Occipital lobe (tissue), 1 donor: ENCODE measurements at regions not wholly inside any gene's neighbourhood (a gene's known extent, or its start where the extent isn't known, plus 50 kb on each side); places are given as distances from the start of the nearest gene placed in this dataset.
"Not testable (repeated sequence)": the region's sequence is repeated elsewhere in the genome, so short reads cannot be mapped to it uniquely, and the experiment has no call there.

ENCODE experiments used
- DNase-seq: peaks from one replicate; lab custom pipeline; 2025; lab: John Stamatoyannopoulos, UW

GRCh38 chr2:7749895-7750559, 832.8 kb downstream of the RNF144A start:
- DNase-seq: no peak

- no peak for DNase-seq
Measured at GRCh38 chr2:7752291-7752690, 835.1 kb downstream of the RNF144A start.

- no peak for DNase-seq
Measured at GRCh38 chr2:7753777-7754176, 836.6 kb downstream of the RNF144A start.

- no peak for DNase-seq
Measured at GRCh38 chr2:7755879-7756278, 838.7 kb downstream of the RNF144A start.

GRCh38 chr2:7758073-7758759, 841.0 kb downstream of the RNF144A start:
- DNase-seq: no peak

- DNase-seq: no peak
Measured at GRCh38 chr2:7759898-7760297, 842.7 kb downstream of the RNF144A start.

- not testable (repeated sequence) for DNase-seq
Measured at GRCh38 chr2:7763418-7763817, 846.2 kb downstream of the RNF144A start.

GRCh38 chr2:7765236-7765635, 848.0 kb downstream of the RNF144A start:
- no peak for DNase-seq

GRCh38 chr2:7766088-7766722, 849.0 kb downstream of the RNF144A start:
- no peak for DNase-seq

GRCh38 chr2:7766978-7767565, 849.9 kb downstream of the RNF144A start:
- DNase-seq: no peak

GRCh38 chr2:7767902-7768301, 850.7 kb downstream of the RNF144A start:
- no peak for DNase-seq

GRCh38 chr2:7771781-7772180, 854.6 kb downstream of the RNF144A start:
- no peak for DNase-seq

- no peak for DNase-seq
Measured at GRCh38 chr2:7773362-7774360, 856.4 kb downstream of the RNF144A start.

- no peak for DNase-seq
Measured at GRCh38 chr2:7774481-7774880, 857.3 kb downstream of the RNF144A start.

GRCh38 chr2:7777668-7778067, 860.5 kb downstream of the RNF144A start:
- no peak for DNase-seq

GRCh38 chr2:7780321-7780720, 863.1 kb downstream of the RNF144A start:
- no peak for DNase-seq

- DNase-seq: no peak
Measured at GRCh38 chr2:7785700-7786099, 868.5 kb downstream of the RNF144A start.

GRCh38 chr2:7788736-7789135, 871.5 kb downstream of the RNF144A start:
- no peak for DNase-seq

GRCh38 chr2:7792031-7792651, 874.9 kb downstream of the RNF144A start:
- DNase-seq: no peak

- no peak for DNase-seq
Measured at GRCh38 chr2:7795778-7796563, 878.8 kb downstream of the RNF144A start.
